DMS79 treated with DMSO at 0.1 percent for 48 hours (cell line): ENCODE measurements at regions not wholly inside any gene's neighbourhood (a gene's known extent, or its start where the extent isn't known, plus 50 kb on each side); places are given as distances from the start of the nearest gene placed in this dataset.
"Not testable (repeated sequence)": the region's sequence is repeated elsewhere in the genome, so short reads cannot be mapped to it uniquely, and the experiment has no call there.

ENCODE experiments used
- DNase-seq: peaks from one replicate; lab custom pipeline; 2025; lab: John Stamatoyannopoulos, UW

DNA sequence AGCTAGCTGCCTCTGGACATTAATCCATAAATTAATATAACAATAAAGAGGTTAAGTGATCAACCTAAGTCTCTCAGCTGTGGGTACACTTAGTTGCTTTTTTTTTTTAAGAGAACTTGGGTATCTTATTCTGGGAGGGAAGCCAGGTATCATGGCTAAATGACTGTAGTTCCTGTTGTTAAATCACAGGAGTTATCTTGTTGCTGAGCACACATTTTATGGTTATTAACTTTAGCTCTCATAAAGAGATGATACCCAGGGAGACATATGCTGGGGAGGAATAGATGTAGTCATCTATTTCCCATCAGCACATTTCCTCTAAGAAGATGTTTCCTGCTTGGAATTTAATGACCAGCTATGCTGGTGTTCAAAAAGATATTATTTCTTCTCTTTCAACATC lies 227.8 kb downstream of the PTGER3 start:
- no peak for DNase-seq

- no peak for DNase-seq
Observed at GRCh38 chr1:70820396-70820795, 227.2 kb downstream of the PTGER3 start.

DNA sequence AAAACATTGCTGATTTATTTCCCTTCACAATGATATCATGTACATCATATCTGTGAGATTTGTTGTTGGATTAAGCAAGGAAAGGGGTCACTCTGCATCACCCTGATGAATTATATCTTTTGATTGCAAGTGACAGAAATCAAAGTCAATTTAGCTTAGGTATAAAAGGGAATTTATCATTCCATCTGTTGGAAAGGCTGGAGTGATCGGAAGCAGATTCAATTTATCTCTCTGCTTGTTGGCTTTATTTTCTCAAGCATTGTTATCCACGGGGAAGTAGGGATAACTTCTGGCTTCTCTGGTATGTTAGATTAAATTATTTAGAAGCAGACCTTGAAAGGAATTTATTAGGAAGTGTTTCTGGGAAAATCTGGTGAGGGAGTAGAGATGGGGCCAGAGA lies 226.6 kb downstream of the PTGER3 start:
- no peak for DNase-seq

GRCh38 chr1:70826428-70826827 lies 221.2 kb downstream of the PTGER3 start:
- DNase-seq = no peak

DNA sequence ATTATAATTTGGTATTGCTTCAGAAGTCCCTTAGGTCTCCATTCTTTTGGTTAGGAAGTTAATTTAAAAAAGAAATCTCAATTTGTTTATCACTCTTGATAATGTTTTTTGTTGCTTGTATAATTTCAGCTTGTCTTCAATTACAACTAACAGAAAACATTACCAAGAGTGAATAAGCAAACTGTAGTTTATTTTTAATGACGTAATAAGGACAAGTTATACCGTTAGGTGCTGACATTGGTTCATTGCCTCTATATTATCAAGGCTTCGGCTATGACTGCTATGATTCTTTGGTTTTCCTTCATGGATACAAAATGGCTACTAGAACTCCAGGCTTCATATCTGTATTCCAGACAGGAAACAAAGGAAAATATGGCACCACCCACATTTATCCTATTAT lies 220.6 kb downstream of the PTGER3 start:
- DNase-seq = no peak

GRCh38 chr1:70828177-70828576 lies 219.4 kb downstream of the PTGER3 start:
- no peak for DNase-seq

DNA sequence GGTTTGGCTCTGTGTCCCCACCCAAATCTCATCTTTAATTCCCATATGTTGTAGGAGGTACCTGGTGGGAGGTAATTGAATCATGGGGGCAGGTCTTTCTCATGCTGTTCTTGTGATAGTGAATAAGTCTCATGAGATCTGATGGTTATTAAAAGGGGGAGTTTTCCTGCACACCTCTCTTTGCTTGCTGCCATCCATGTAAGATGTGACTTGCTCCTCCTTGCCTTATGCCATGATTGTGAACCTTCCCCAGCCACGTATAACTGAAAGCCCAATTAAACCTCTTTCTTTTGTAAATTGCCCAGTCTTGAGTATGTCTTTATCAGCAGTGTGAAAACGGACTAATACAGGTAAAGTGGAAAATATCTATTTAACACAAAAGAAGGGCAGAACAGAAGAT lies 213.3 kb downstream of the PTGER3 start:
- not testable (repeated sequence) for DNase-seq

DNA sequence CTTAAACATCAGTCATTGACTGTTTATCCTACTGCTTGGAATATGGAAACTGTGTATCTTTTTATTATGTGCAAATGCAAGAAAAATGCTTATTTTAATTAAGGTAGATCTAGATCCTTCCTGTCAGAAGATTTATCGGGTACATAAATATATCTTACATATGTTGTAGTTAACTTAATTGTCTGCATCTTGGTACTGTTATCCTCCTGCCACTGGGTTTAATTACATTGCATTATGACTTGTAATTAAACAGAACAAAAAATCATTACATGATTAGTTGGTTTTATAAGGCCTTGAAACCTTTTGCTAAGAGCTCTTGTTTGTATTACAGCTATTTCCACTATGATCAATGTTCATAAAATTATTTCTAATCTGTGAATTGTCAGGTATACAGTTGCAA lies 211.2 kb downstream of the PTGER3 start:
- no peak for DNase-seq

DNA sequence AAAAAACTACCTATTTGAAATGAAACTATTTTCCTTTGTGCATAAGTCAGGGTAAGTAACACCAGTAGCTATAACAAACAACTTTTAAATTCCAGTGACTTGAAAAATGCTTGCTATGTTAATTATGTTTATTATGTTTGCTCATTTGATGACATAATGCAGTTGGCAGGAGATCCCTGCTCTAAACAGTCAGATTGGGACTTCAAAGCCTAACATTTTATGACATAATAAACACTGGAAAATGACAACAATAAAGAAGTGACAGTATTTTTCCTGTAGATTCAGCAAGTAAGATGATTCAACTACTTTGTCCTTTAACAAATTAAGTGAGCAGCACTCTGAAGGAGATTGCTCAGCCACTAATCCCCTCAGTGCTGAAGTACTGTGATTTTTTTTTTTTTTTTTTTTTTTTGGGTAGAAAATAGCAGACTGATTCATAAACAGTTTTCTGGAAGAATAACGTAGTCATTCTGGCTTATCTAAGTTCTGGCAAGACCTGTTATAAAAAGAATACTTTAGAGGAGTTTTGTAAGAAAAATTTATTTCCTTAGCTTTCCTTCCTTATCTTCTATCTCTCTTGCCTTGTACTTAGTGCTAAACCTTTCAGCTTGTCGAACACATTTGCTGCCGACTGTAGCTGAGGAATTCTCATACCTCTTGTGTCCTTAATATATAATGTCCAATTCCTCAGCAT lies 207.2 kb downstream of the PTGER3 start:
- DNase-seq = no peak

DNA sequence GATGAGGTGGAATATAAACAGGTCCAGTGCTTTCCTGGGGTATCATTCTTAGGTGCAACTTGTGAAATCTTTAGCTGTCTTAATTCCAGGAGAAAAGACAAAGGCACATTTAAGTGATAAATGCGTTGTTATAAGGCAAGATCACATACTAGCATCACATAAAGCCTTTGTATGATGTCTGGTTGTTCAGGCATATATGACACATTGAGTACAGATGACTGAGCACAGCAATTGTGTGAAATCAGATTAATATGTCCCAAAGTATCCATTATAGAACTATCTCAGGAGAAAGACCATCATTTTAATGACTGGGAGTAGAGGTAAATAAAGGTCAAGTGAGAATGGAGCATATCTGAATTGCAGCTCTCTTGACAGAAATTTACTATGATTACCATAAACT lies 205.1 kb downstream of the PTGER3 start:
- DNase-seq = no peak

GRCh38 chr1:70843452-70843851 lies 204.2 kb downstream of the PTGER3 start:
- DNase-seq = no peak

DNA sequence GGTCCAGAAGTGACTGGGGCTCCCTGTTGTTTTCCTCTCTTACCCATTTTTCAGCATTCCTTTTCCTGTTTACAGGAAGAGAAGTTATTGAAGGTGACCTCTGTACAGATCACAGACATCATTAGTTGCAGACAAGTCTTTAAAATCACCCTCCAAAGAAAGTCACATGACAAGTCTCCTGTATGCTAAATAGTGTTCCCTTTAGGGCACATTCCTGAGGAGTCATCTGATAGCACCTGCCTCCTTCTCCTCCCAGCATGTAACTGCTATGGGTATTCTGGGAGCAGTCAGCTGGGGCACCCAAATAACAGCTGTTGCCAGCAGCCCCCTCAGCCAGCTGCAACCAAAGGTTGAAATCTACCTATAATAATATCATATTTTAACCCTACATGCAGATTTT lies 200.6 kb downstream of the PTGER3 start:
- no peak for DNase-seq

DNA sequence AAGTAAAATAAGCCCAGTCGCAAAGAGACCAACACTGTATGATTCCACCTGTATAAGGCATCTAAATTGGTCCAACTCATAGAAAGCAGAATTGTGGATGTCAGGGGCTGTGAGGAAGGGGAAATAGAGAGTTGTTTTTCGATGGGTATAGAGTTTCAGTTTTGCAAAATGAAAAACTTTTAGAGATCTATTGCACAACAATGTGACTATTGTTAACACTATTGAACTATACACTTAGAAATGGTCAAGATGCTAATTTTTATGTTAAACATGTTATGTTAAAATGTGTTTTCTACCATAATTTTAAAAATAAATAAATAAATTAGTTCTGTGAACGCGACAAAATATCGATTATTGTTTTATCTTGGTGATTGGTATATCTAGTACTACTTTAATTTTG lies 192.4 kb downstream of the PTGER3 start:
- DNase-seq = no peak

- DNase-seq = no peak
Observed at GRCh38 chr1:70856201-70856600, 191.4 kb downstream of the PTGER3 start.

- no peak for DNase-seq
Observed at GRCh38 chr1:70863239-70863638, 184.4 kb downstream of the PTGER3 start.

DNA sequence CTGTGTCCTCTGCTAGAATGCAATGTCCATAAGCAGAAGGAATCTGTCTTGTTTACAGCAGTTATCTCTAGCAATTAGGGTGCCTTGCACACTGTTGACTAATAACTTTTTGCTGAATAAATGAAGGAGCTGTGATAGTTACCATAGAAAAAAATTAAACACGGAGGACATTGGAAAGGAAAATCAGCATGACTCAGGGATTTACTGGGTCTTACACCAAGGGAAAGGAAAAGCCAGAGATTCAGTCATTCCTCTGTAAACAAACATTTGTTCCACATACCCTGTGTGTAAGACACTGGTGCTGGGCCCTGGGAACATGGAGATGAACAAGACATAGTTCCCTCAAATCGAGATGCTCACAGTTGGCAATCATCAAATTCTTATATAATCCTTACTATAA lies 183.3 kb downstream of the PTGER3 start:
- DNase-seq = no peak

DNA sequence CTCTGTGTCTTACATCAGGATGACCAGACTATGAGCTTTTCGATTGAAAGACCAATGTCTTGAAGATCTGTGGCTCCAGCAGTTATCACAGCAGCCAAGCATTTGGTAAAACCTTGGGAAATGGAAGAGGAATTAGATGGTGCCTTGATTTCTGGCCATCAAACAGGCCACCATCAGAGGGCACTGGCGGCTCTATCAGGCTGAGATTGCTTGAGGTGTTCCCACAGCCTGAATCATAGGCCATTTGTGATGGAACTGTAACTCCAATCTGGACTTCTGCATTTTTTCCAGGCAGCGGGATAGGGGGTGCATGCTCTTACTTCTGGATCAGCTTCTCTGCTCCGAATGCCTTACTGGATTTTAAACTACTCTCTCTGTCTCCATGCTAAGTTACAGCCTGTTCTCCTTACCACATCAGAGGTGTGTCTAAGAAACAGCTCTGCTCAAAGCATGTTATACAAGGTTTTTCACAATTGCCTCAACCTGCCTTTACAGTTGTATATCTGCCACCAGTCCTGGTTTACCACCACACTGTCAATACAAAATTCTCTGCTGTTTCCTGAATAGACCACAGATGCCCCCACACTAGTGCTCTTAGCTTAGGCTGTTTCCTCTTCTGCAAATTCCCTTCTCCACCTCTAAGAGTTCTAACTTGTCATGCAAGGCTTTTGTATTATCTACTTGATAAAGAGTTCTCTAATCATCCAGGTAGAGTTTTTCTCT lies 180.9 kb downstream of the PTGER3 start:
- no peak for DNase-seq

DNA sequence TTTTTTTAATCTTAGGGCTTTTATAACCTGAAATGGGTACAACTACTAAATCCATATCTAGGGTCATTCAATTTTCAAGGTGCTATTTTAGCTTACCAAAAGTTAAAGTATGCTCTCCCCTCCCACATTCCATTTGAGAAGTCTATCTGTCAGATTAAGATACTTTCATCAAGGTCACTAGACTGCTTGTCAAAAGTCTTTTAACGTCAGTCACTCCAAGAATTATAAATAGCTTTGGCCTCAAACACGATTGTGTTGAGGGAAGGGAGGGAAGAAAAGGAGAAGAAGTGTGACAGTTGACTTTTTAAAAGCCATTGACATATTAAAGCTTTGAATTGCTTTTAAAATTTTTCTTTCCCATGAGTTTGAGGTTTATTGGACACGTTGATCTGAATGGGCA lies 175.8 kb downstream of the PTGER3 start:
- DNase-seq = no peak

DNA sequence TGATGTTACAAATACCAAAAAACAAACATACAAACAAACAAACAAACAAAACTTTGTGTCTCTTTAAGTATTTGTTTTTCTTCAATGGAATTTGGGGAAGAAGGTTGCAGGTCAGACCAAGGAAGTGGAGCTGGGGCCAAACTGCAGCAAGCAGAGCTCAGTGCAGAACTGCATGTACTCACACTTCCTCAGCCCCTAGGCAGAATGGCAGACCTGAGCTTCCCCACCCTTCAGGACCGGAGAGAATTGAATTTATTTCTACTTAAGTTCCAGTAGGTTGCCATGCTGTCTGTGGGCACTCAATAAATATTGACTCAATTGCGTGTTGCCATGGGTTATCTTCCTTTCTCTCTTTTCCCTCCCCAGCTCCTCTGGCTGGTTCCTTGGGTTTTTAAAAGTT lies 173.6 kb downstream of the PTGER3 start:
- no peak for DNase-seq

DNA sequence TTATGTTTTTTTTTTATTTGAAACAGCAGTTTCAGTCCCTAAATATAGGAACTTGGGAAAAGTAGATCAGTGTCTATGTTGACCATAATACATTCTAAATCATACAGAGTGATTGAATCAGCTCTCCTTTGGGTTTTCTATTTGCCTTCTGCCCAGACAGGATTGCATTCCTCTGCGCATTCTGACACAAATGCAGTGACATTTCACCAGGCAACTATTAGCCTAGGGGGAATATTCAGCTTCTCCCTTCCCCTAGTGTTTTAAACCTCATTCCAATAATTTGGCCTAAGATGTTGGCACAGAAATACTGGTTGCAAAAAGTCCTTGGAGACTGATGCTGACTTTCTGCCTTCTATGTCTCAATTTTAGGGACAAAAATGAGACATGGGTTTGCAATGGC lies 172.8 kb downstream of the PTGER3 start:
- DNase-seq = no peak

DNA sequence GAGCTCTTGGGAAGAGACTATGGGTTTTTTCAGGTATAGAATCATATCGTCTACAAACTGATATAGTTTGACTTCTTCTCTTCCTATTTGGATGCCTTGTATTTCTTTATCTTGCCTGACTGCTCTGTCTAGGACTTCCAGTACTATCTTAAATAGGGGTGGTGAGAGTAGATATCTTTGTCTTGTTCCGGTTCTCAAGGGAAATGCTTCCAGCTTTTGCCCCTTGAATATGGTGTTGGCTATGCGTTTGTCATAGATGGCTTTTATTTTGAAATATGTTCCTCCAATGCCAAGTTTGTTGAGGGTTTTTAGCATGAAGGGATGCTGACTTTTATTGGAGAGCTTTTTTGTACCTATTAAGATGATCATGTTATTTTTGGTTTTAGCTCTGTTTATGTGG lies 170.3 kb downstream of the PTGER3 start:
- DNase-seq = no peak

- no peak for DNase-seq
Observed at GRCh38 chr1:70887936-70888335, 159.7 kb downstream of the PTGER3 start.

DNA sequence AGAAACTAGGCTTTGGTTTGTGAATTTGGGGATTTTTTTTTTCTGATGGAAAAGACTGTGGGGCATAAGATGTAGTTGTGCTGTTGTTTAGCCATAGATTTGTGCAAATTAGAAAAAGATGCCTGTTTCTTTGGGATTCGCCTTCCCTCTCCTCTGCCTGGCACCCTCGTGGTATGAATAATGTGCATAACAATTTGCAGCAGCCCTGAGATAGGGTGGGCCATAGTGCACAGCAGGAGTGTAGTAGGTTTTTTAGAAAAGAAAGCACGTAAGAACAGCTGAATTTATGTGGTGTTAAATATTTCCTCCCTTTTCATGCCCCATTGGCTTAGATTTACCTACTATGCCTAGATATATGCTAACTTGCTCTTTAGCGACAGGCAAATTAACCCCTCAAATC lies 158.9 kb downstream of the PTGER3 start:
- DNase-seq = no peak

- no peak for DNase-seq
Observed at GRCh38 chr1:70890408-70890807, 157.2 kb downstream of the PTGER3 start.
